WTC11 (cell line): ENCODE measurements at regions not wholly inside any gene's neighbourhood (a gene's known extent, or its start where the extent isn't known, plus 50 kb on each side); places are given as distances from the start of the nearest gene placed in this dataset.
A peak's percentile ranks its signal among the peaks of the same experiment; 100 is the strongest.
"Not testable (repeated sequence)": the region's sequence is repeated elsewhere in the genome, so short reads cannot be mapped to it uniquely, and the experiment has no call there.

ENCODE experiments used
- ATAC-seq: fragments of 200-7000 bp; cut with Tn5 transposase; 2 replicates; pipeline ENCODE4 v1.10.0; 2021; ENCODE audit warnings: mild to moderate bottlenecking, moderate library complexity
- CTCF ChIA-PET: fragments of 300-600 bp; sonication (Branson Sonifier 250); formaldehyde crosslinking; loops from one replicate; lab custom pipeline; 2021; ENCODE audit warnings: antibody characterized with exemption; lab: Charles Lee
- POLR2A ChIA-PET: fragments of 350-600 bp; sonication (Branson Sonifier 250); formaldehyde crosslinking; loops from one replicate; lab custom pipeline; 2021; ENCODE audit warnings: antibody characterized with exemption; lab: Charles Lee
- DNase-seq: peaks from one replicate; pipeline ENCODE4 v3.0.0; 2021; ENCODE audit warnings: low spot score
- H3K27ac Mint-ChIP-seq: 2 replicates; pipeline ENCODE4 v1.8.0; 2021; ENCODE audit warnings: mixed read lengths
- H3K27me3 Mint-ChIP-seq: 2 replicates; pipeline ENCODE4 v1.8.0; 2021; ENCODE audit warnings: low read depth, mild to moderate bottlenecking, moderate library complexity, mixed read lengths
- H3K36me3 Mint-ChIP-seq: 2 replicates; pipeline ENCODE4 v1.8.0; 2021; ENCODE audit warnings: mixed read lengths
- H3K4me1 Mint-ChIP-seq: 2 replicates; pipeline ENCODE4 v1.8.0; 2022; ENCODE audit warnings: mixed read lengths
- H3K4me3 Mint-ChIP-seq: 2 replicates; pipeline ENCODE4 v1.8.0; 2021; ENCODE audit warnings: mild to moderate bottlenecking, moderate library complexity, mixed read lengths
- H3K9me3 Mint-ChIP-seq: 2 replicates; pipeline ENCODE4 v1.8.0; 2021; ENCODE audit warnings: mixed read lengths

GRCh38 chr2:111299635-111300034 lies 178.9 kb downstream of the BCL2L11 start:
- CTCF ChIA-PET, DNase-seq, POLR2A ChIA-PET, H3K4me1 Mint-ChIP-seq, H3K4me3 Mint-ChIP-seq, ATAC-seq, H3K27ac Mint-ChIP-seq, H3K27me3 Mint-ChIP-seq, H3K36me3 Mint-ChIP-seq, H3K9me3 Mint-ChIP-seq: not testable (repeated sequence)

GRCh38 chr2:111301677-111302076 lies 181.0 kb downstream of the BCL2L11 start:
- H3K36me3 Mint-ChIP-seq, H3K9me3 Mint-ChIP-seq, POLR2A ChIA-PET, DNase-seq, CTCF ChIA-PET, H3K4me1 Mint-ChIP-seq, H3K27me3 Mint-ChIP-seq, H3K27ac Mint-ChIP-seq, H3K4me3 Mint-ChIP-seq, ATAC-seq: not testable (repeated sequence)

GRCh38 chr2:111302397-111303218 lies 181.9 kb downstream of the BCL2L11 start:
- H3K4me3 Mint-ChIP-seq, POLR2A ChIA-PET, CTCF ChIA-PET, H3K9me3 Mint-ChIP-seq, H3K4me1 Mint-ChIP-seq, H3K36me3 Mint-ChIP-seq, ATAC-seq, DNase-seq, H3K27me3 Mint-ChIP-seq, H3K27ac Mint-ChIP-seq: not testable (repeated sequence)

GRCh38 chr2:111307302-111307701 lies 186.6 kb downstream of the BCL2L11 start:
- H3K36me3 Mint-ChIP-seq, POLR2A ChIA-PET, H3K4me3 Mint-ChIP-seq, H3K27ac Mint-ChIP-seq, H3K9me3 Mint-ChIP-seq, CTCF ChIA-PET, ATAC-seq, H3K27me3 Mint-ChIP-seq, H3K4me1 Mint-ChIP-seq, DNase-seq: not testable (repeated sequence)

- ATAC-seq, POLR2A ChIA-PET, H3K9me3 Mint-ChIP-seq, DNase-seq, H3K4me1 Mint-ChIP-seq, CTCF ChIA-PET, H3K27ac Mint-ChIP-seq, H3K4me3 Mint-ChIP-seq, H3K27me3 Mint-ChIP-seq, H3K36me3 Mint-ChIP-seq: not testable (repeated sequence)
Measured at GRCh38 chr2:111309231-111310075, 188.7 kb downstream of the BCL2L11 start.

- peak; percentile 77 for ATAC-seq
- H3K4me3 Mint-ChIP-seq, H3K4me1 Mint-ChIP-seq, POLR2A ChIA-PET, CTCF ChIA-PET, H3K27me3 Mint-ChIP-seq, H3K27ac Mint-ChIP-seq, H3K9me3 Mint-ChIP-seq, H3K36me3 Mint-ChIP-seq, DNase-seq: not testable (repeated sequence)
Measured at GRCh38 chr2:111310395-111310794, 189.7 kb downstream of the BCL2L11 start.

GRCh38 chr2:111311568-111311967 lies 190.9 kb downstream of the BCL2L11 start:
- H3K4me3 Mint-ChIP-seq, H3K27me3 Mint-ChIP-seq, CTCF ChIA-PET, H3K9me3 Mint-ChIP-seq, POLR2A ChIA-PET, DNase-seq, H3K36me3 Mint-ChIP-seq, ATAC-seq, H3K4me1 Mint-ChIP-seq, H3K27ac Mint-ChIP-seq: not testable (repeated sequence)

GRCh38 chr2:111312897-111313607 lies 192.3 kb downstream of the BCL2L11 start:
- POLR2A ChIA-PET, H3K27ac Mint-ChIP-seq, H3K9me3 Mint-ChIP-seq, DNase-seq, ATAC-seq, CTCF ChIA-PET, H3K4me3 Mint-ChIP-seq, H3K4me1 Mint-ChIP-seq, H3K36me3 Mint-ChIP-seq, H3K27me3 Mint-ChIP-seq: not testable (repeated sequence)

- CTCF ChIA-PET, H3K27me3 Mint-ChIP-seq: not testable (repeated sequence)
Measured at GRCh38 chr2:111313711-111314110, 193.0 kb downstream of the BCL2L11 start.

GRCh38 chr2:111315188-111315917 lies 194.6 kb downstream of the BCL2L11 start:
- H3K4me3 Mint-ChIP-seq, H3K9me3 Mint-ChIP-seq, ATAC-seq, CTCF ChIA-PET, POLR2A ChIA-PET, H3K27me3 Mint-ChIP-seq, DNase-seq, H3K4me1 Mint-ChIP-seq, H3K36me3 Mint-ChIP-seq, H3K27ac Mint-ChIP-seq: not testable (repeated sequence)

More at GRCh38 chr2:111313711-111314110, 193.0 kb downstream of the BCL2L11 start:
- H3K4me1 Mint-ChIP-seq, H3K4me3 Mint-ChIP-seq, POLR2A ChIA-PET, H3K27ac Mint-ChIP-seq, DNase-seq, H3K9me3 Mint-ChIP-seq, ATAC-seq, H3K36me3 Mint-ChIP-seq: not testable (repeated sequence)

- H3K27me3 Mint-ChIP-seq, H3K9me3 Mint-ChIP-seq, H3K4me3 Mint-ChIP-seq, POLR2A ChIA-PET, DNase-seq, H3K36me3 Mint-ChIP-seq, ATAC-seq, CTCF ChIA-PET, H3K27ac Mint-ChIP-seq, H3K4me1 Mint-ChIP-seq: not testable (repeated sequence)
Measured at GRCh38 chr2:111316221-111316741, 195.6 kb downstream of the BCL2L11 start.
